ENCODE measurements at regions not wholly inside any gene's neighbourhood (a gene's known extent, or its start where the extent isn't known, plus 50 kb on each side); places are given as distances from the start of the nearest gene placed in this dataset.

DNA sequence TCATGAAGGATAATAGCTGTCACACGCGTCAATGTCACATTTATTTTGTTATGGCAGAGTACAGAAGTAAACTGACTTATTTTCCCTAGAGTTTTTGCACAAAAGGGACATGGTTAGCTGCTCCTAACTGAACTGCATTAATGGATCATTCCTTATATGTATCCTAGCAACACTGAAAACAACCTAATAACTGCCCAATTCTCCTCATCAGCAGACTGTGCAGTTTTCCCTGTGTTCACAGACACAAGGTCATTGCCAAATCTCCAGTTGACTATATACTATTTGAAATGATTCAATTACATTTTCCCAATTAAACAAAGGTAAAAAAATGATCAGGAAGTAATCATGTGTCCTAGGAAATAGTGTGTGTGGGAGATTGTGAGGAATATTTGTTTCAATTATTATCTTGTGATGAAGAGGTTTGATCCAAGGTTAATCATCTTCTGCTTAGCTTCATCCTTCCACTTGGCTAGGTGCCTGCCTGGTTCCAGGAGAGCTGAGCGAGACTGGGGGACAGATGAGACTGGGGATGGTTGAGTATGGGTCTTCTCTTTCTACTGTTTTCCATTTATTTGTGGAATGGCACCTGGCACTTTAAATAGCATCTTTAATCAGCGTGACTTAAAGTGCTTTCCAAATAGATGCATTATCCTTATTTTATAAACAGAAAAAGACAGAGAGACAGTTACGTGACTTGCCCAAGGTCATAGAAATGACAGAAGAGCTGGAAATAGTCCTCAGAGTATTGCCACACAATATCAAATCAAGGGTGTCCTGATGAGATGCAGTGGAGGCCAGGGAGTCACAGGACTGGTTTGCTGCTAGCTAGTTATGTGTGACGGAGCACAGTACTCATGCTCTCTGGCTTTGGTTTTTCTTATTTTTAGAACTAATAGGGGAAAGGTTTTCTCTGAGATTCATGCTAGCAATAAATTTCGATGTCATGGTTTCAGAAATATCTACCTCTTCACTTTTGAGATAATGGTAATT lies 335.6 kb downstream of the PIK3C3 start:
- intact Hi-C loops (cut with DNase I), result no loop called here
- no peak for DNase-seq (ENCODE audit: low spot score)
- WGBS, result 82% methylated on average over 7 of the region's 7 CpGs
- TF ChIP-seq POLR2A (IDR thresholded peaks at IDR 0.05) (no peak), POLR2AphosphoS5 (IDR thresholded peaks at IDR 0.05) (no peak)
- TF ChIP-seq, protein P1, sequence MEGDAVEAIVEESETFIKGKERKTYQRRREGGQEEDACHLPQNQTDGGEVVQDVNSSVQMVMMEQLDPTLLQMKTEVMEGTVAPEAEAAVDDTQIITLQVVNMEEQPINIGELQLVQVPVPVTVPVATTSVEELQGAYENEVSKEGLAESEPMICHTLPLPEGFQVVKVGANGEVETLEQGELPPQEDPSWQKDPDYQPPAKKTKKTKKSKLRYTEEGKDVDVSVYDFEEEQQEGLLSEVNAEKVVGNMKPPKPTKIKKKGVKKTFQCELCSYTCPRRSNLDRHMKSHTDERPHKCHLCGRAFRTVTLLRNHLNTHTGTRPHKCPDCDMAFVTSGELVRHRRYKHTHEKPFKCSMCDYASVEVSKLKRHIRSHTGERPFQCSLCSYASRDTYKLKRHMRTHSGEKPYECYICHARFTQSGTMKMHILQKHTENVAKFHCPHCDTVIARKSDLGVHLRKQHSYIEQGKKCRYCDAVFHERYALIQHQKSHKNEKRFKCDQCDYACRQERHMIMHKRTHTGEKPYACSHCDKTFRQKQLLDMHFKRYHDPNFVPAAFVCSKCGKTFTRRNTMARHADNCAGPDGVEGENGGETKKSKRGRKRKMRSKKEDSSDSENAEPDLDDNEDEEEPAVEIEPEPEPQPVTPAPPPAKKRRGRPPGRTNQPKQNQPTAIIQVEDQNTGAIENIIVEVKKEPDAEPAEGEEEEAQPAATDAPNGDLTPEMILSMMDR (IDR thresholded peaks at IDR 0.05), result no peak
- H3K27ac ChIP-seq, result no peak overlapping the region
- H3K4me3 ChIP-seq, result no peak overlapping the region
- no peaks in the 10 kb centered on the region for H3K4me1 ChIP-seq (replicated peaks)
- no peaks in the 10 kb centered on the region for H3K36me3 ChIP-seq
- no peaks in the 10 kb centered on the region for H3K27me3 ChIP-seq (replicated peaks; ENCODE audit: insufficient read depth)
- H3K9me3 ChIP-seq, result no peaks in the 10 kb centered on the region

DNA sequence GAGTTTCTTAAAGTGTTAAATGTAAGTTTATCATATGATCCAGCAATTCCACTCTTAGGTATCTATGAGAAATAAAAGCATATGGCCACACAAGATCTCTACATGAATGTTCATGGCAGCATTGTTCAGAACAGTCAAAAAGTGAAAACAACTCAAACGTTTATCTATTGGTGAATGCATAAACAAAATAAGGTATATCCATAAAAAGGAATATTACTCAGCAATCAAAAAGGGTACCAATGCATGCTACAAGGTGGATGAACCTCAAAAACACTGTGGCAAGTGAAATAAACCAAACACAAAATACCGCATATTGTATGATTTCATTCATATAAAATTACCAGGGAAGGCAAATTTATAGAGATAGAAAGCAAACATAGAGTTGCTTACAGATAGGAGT lies 337.6 kb downstream of the PIK3C3 start:
- WGBS, result 92% methylated on average over 2 of the region's 2 CpGs
- intact Hi-C loops (cut with DNase I), result no loop called here

DNA sequence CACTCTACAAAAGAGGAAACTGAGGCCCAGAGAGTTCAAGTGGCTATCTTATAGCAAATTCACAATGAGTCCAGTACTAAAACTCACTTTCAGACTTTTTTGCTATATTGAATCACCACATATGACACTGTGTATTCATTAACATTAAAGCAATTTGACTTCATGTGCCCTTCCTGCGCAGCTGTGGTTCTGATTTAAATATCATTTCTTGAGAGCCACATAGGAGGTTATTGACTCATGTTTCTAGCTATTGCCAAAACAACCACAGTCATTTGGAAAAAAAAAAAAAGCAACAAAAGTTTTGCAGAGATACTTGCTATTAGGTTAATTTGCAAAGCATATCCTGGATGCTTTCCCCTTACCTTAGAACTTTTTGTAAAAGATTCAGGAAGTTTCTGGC lies 341.2 kb downstream of the PIK3C3 start:
- no peak for DNase-seq (ENCODE audit: low spot score)
- H3K36me3 ChIP-seq, result no peaks in the 10 kb centered on the region
- H3K4me1 ChIP-seq (replicated peaks), result no peaks in the 10 kb centered on the region
- intact Hi-C loops (cut with DNase I), result no loop called here
- TF ChIP-seq, protein P1 (IDR thresholded peaks at IDR 0.05), result no peak
- TF ChIP-seq POLR2A (IDR thresholded peaks at IDR 0.05), result no peak
- no peak for TF ChIP-seq POLR2AphosphoS5 (IDR thresholded peaks at IDR 0.05)
- no peak overlapping the region for H3K4me3 ChIP-seq
- H3K27me3 ChIP-seq (replicated peaks; ENCODE audit: insufficient read depth), result no peaks in the 10 kb centered on the region
- 100% methylated on average over 1 of the region's 1 CpG for WGBS
- no peaks in the 10 kb centered on the region for H3K9me3 ChIP-seq
- H3K27ac ChIP-seq, result no peak overlapping the region

More for the DNA sequence above, 337.6 kb downstream of the PIK3C3 start:
- Histone ChIP-seq H3K27ac (no peak overlapping the region), H3K36me3 (no peaks in the 10 kb centered on the region), H3K4me3 (no peak overlapping the region), H3K4me1 (replicated peaks) (no peaks in the 10 kb centered on the region), H3K27me3 (replicated peaks; ENCODE audit: insufficient read depth) (no peaks in the 10 kb centered on the region), H3K9me3 (no peaks in the 10 kb centered on the region)
- no peak for DNase-seq (ENCODE audit: low spot score)
- no peak for TF ChIP-seq POLR2AphosphoS5 (IDR thresholded peaks at IDR 0.05)

DNA sequence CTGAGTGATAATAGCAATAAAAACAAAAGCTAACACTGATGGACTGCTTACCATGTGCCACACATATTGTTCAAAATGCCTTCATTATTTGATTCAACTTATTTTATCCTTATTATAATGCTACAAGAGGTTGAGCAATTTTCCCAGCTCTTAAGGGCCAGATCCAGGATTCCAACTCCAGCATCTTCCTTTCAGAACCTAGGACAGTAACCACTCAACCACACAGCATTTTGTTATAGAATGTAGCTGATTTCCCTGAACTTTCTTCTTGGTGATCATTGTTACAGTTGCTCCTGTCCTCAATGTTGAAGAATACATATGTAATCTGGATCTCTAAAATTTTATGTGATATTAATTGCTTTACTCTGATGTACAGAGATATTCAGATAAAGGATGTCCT lies 341.7 kb downstream of the PIK3C3 start:
- TF ChIP-seq POLR2AphosphoS5 (IDR thresholded peaks at IDR 0.05) (no peak), POLR2A (IDR thresholded peaks at IDR 0.05) (no peak)
- TF ChIP-seq, protein P1 (IDR thresholded peaks at IDR 0.05), result no peak
- Histone ChIP-seq H3K4me1 (replicated peaks) (no peaks in the 10 kb centered on the region), H3K4me3 (no peak overlapping the region), H3K27me3 (replicated peaks; ENCODE audit: insufficient read depth) (no peaks in the 10 kb centered on the region), H3K27ac (no peak overlapping the region), H3K9me3 (no peaks in the 10 kb centered on the region), H3K36me3 (no peaks in the 10 kb centered on the region)
- no peak for DNase-seq (ENCODE audit: low spot score)
- intact Hi-C loops (cut with DNase I), result no loop called here

DNA sequence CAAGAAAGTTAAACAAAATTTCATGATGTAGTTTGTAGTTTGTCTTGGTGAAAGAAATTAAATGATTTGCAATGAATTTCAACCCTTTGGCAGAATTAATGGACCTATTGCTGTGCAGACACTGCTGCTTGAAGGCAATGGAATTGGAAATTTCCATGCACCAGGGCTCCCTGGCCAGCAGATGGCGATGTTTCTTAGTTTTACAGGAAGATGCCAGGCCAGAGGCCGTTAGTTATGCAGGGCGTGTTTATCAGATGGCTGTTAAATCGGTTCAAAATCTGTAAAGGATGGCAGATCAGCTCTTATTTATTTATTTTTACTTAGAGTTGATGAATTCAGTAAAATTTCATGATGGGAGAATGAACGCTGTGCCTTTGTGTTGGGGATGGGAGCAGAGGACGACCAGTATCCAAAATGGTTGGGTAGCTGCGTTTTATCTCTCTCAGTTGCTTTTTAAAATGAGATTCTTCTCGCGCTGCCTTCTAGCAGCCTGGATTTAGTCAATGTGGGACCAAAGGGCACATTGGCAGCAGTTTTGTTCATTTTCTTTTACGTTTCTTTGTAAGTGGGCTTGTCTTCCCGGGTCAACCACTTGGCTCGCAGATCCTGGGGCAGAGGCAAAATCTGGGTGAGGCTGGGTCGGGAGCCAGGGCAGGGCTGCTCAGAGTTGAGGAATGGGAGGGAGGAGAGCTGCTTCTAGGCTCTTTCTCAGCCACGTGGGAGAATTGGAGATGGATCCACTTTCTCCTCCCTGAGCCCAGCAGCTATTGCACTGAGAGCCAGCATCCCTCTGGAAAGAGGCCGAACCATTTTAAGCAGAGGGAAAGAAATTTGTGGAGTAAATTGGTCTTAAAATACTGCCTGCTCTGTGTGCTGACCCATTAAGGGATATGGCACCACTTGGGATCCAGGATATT lies 344.0 kb downstream of the PIK3C3 start:
- intact Hi-C loops (cut with DNase I), result loop anchor here (2.0 kb wide), 1 partner anchor 974 kb away; no protein-coding TSS in a partner anchor
- H3K4me3 ChIP-seq, result no peak overlapping the region
- peak; percentile 70 for DNase-seq (ENCODE audit: low spot score)

More for the DNA sequence above, 344.0 kb downstream of the PIK3C3 start:
- TF ChIP-seq POLR2AphosphoS5 (IDR thresholded peaks at IDR 0.05) (peak; percentile 44), POLR2A (IDR thresholded peaks at IDR 0.05) (no peak)
- TF ChIP-seq, protein P1 (IDR thresholded peaks at IDR 0.05), result peak; percentile 66 to 86 (median 82)
- no peaks in the 10 kb centered on the region for H3K9me3 ChIP-seq
- no peaks in the 10 kb centered on the region for H3K4me1 ChIP-seq (replicated peaks)
- WGBS, result 20% methylated on average over 15 of the region's 15 CpGs
- no peaks in the 10 kb centered on the region for H3K27me3 ChIP-seq (replicated peaks; ENCODE audit: insufficient read depth)
- H3K36me3 ChIP-seq, result no peaks in the 10 kb centered on the region
- H3K27ac ChIP-seq, result no peak overlapping the region
